Loucy (cell line): ENCODE measurements at regions not wholly inside any gene's neighbourhood (a gene's known extent, or its start where the extent isn't known, plus 50 kb on each side); places are given as distances from the start of the nearest gene placed in this dataset.

ENCODE experiments used
- EZH2phosphoT487 ChIP-seq: fragments of 200-600 bp; IDR thresholded peaks from 2 replicates; pipeline ENCODE4 v1.6.1; 2018; ENCODE audit warnings: antibody characterized with exemption, mild to moderate bottlenecking, moderate library complexity, borderline replicate concordance
- TF ChIP-seq, protein P1 (sequence below): fragments of 200-600 bp; sonication (generic); conservative IDR thresholded peaks from 2 replicates; pipeline ENCODE4 v1.5.1; 2014; ENCODE audit warnings: mild to moderate bottlenecking, antibody characterized with exemption, low read length

DNA sequence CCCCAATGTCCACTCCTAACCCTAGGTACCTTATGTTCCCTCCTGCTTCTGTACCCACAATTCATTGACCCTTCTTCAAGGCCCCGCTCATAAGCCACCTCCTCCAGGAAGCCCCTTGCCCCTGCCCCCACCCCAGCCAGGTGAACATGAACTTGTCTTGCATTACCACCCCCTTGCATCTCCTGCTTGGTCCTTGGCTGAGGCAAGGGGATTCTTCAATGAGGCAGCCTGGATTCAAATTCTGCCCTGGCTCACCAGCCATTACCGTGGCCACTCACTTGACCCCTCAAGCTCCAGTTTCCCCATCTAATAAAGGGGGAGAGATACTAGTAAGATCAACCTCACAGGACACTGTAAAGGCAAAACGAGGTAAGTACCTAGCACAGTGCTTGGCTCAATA is 193.1 kb downstream of the DICER1 start:
- TF ChIP-seq, protein P1, sequence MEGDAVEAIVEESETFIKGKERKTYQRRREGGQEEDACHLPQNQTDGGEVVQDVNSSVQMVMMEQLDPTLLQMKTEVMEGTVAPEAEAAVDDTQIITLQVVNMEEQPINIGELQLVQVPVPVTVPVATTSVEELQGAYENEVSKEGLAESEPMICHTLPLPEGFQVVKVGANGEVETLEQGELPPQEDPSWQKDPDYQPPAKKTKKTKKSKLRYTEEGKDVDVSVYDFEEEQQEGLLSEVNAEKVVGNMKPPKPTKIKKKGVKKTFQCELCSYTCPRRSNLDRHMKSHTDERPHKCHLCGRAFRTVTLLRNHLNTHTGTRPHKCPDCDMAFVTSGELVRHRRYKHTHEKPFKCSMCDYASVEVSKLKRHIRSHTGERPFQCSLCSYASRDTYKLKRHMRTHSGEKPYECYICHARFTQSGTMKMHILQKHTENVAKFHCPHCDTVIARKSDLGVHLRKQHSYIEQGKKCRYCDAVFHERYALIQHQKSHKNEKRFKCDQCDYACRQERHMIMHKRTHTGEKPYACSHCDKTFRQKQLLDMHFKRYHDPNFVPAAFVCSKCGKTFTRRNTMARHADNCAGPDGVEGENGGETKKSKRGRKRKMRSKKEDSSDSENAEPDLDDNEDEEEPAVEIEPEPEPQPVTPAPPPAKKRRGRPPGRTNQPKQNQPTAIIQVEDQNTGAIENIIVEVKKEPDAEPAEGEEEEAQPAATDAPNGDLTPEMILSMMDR = no peak
- TF ChIP-seq EZH2phosphoT487 = no peak
